HEK293 (cell line): ENCODE measurements at regions not wholly inside any gene's neighbourhood (a gene's known extent, or its start where the extent isn't known, plus 50 kb on each side); places are given as distances from the start of the nearest gene placed in this dataset.

Source experiments
- ZBTB26 ChIP-seq: fragments of 450-650 bp; formaldehyde crosslinking; optimal IDR thresholded peaks from 2 replicates; pipeline ENCODE3; 2016; ENCODE audit warnings: missing biosample characterization, mild to moderate bottlenecking, missing genetic modification characterization
- ZNF174 ChIP-seq: fragments of 450-650 bp; formaldehyde crosslinking; IDR thresholded peaks from 2 replicates; pipeline ENCODE4 v1.5.0; 2017; ENCODE audit warnings: missing biosample characterization, mild to moderate bottlenecking, missing genetic modification characterization
- TF ChIP-seq, protein P1 (sequence below): fragments of 450-650 bp; formaldehyde crosslinking; IDR thresholded peaks from 2 replicates; pipeline ENCODE4 v1.5.1; 2016; ENCODE audit warnings: missing biosample characterization, missing genetic modification characterization

GRCh38 chr16:26666486-26666885 is 400.2 kb upstream of the C16orf82 start:
- TF ChIP-seq, protein P1, sequence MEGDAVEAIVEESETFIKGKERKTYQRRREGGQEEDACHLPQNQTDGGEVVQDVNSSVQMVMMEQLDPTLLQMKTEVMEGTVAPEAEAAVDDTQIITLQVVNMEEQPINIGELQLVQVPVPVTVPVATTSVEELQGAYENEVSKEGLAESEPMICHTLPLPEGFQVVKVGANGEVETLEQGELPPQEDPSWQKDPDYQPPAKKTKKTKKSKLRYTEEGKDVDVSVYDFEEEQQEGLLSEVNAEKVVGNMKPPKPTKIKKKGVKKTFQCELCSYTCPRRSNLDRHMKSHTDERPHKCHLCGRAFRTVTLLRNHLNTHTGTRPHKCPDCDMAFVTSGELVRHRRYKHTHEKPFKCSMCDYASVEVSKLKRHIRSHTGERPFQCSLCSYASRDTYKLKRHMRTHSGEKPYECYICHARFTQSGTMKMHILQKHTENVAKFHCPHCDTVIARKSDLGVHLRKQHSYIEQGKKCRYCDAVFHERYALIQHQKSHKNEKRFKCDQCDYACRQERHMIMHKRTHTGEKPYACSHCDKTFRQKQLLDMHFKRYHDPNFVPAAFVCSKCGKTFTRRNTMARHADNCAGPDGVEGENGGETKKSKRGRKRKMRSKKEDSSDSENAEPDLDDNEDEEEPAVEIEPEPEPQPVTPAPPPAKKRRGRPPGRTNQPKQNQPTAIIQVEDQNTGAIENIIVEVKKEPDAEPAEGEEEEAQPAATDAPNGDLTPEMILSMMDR (tag by site-specific recombination): no peak
- TF ChIP-seq ZNF174 (tag by site-specific recombination): no peak
- TF ChIP-seq ZBTB26 (tag by site-specific recombination): no peak
